ENCODE measurements at regions not wholly inside any gene's neighbourhood (a gene's known extent, or its start where the extent isn't known, plus 50 kb on each side); places are given as distances from the start of the nearest gene placed in this dataset.
"Not testable (repeated sequence)": the region's sequence is repeated elsewhere in the genome, so short reads cannot be mapped to it uniquely, and the experiment has no call there.

DNA sequence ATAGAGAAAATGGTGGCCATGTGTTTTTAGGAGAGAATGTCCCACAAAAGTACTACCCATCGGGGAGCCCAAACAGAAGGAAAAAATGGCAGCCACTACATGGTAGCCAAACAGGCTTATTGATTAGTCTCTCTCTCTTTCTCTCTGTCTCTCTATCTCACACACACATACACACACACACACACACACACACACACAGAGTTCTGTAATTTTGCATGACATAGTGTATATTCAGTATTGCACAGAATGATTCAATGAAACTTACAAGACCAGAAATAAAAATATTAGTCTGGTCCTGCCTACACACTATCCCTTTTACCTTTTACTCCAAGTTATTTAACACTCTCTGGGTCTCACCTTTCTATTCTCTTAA, 124.8 kb upstream of the SLC39A10 start:
- TF ChIP-seq CTCF (IDR thresholded peaks at IDR 0.05; ENCODE audit: insufficient read depth, low read depth, low read length) = no peak
- H3K4me3 ChIP-seq (ENCODE audit: low read depth, low read length) = no peak overlapping the region
- no peak for DNase-seq (ENCODE audit: low read depth)

- DNase-seq (ENCODE audit: low read depth) = no peak
- TF ChIP-seq CTCF (IDR thresholded peaks at IDR 0.05; ENCODE audit: insufficient read depth, low read depth, low read length) = no peak
- H3K4me3 ChIP-seq (ENCODE audit: low read depth, low read length) = no peak overlapping the region
These were observed 125.3 kb upstream of the SLC39A10 start for GRCh38 chr2:195531754-195532153.

GRCh38 chr2:195523242-195523641, 133.8 kb upstream of the SLC39A10 start:
- DNase-seq (ENCODE audit: low read depth); H3K4me3 ChIP-seq (ENCODE audit: low read depth, low read length): not testable (repeated sequence)

DNA sequence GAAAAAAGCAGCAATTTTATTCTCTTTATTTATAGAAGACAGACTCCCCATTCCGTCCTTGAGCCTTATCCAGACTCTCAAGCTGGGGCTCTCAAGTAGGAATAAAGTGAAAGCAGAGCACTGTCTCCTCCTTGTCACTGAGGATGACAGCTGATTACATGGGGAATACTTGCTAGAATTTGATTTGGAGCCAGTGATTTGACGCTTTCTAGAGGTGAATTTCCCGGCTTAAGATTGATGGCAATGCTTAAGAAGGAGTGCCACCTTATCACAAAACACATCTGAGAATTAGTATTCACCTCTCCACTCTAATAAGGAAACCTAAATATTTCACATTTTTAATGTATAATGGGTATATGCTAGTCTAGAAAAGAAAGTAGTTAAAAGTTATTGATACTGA, 135.4 kb upstream of the SLC39A10 start:
- H3K4me3 ChIP-seq (ENCODE audit: low read depth, low read length) = no peak overlapping the region

DNA sequence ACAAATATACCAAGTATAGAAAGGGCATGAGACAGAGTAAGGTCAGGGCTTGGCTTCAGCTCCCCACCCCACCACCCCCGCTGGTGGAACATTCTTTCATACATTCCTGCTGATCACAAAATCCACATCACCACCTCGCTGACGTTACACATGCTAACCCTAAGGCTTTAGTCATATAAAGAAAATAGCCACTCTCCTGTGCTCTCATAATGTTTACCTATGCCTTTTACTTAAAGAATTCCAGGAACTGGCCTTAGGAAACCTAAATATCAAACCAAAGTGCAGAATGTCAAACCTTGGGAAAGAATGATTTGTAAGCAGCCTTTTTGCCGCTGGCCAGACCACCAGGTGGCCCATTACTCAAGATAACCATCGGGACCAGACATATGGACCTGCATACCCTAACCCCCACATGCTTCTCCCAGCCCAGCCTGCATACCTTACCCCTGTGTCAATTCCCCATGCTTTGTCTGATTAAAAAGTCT, 136.3 kb upstream of the SLC39A10 start:
- TF ChIP-seq CTCF (IDR thresholded peaks at IDR 0.05; ENCODE audit: insufficient read depth, low read depth, low read length) = no peak
- DNase-seq (ENCODE audit: low read depth) = peak; percentile 96
- no peak overlapping the region for H3K4me3 ChIP-seq (ENCODE audit: low read depth, low read length)

More for the DNA sequence above, 135.4 kb upstream of the SLC39A10 start:
- DNase-seq (ENCODE audit: low read depth) = no peak
- no peak for TF ChIP-seq CTCF (IDR thresholded peaks at IDR 0.05; ENCODE audit: insufficient read depth, low read depth, low read length)

- no peak overlapping the region for H3K4me3 ChIP-seq (ENCODE audit: low read depth, low read length)
- no peak for DNase-seq (ENCODE audit: low read depth)
- TF ChIP-seq CTCF (IDR thresholded peaks at IDR 0.05; ENCODE audit: insufficient read depth, low read depth, low read length) = no peak
These were observed 141.5 kb upstream of the SLC39A10 start for GRCh38 chr2:195515551-195515950.

GRCh38 chr2:195514365-195514764, 142.7 kb upstream of the SLC39A10 start:
- H3K4me3 ChIP-seq (ENCODE audit: low read depth, low read length) = no peak overlapping the region
- no peak for DNase-seq (ENCODE audit: low read depth)
- no peak for TF ChIP-seq CTCF (IDR thresholded peaks at IDR 0.05; ENCODE audit: insufficient read depth, low read depth, low read length)

All from fibroblast of villous mesenchyme (primary cell).